ENCODE measurements at regions not wholly inside any gene's neighbourhood (a gene's known extent, or its start where the extent isn't known, plus 50 kb on each side); places are given as distances from the start of the nearest gene placed in this dataset.

DNA sequence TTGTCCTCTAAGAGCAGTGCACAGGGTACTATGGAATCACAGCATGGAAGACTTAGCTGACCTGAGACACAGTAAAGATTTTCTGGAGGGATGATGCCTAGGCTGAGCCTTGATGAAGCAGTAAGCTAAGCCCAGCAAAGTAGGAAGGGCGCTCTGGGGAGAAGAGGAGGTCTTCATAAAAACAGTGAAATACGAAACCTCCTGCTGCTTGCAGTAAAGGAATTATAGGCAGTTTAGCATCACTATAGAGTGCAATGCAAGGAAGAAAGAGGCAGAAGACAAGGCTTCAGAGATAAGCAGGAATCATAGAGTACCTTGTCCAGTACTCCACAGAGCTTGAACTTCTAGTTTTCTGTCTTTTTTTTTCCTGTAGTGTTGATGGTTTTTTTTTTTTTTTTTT, 555.7 kb upstream of the CADM1 start:
- H3K27me3 ChIP-seq (replicated peaks; ENCODE audit: control insufficient read depth, insufficient read depth, low read length): no peaks in the 10 kb centered on the region; the same call in 1 of the 2 replicates
- TF ChIP-seq CTCF (IDR thresholded peaks at IDR 0.05; ENCODE audit: insufficient read depth, low read length, poor library complexity, severe bottlenecking): no peak
- no peaks in the 10 kb centered on the region for H3K36me3 ChIP-seq (ENCODE audit: control insufficient read depth, insufficient read depth, low read length)
- no peak overlapping the region for H3K4me3 ChIP-seq (replicated peaks; ENCODE audit: low read depth, low read length)
- no peak for DNase-seq (ENCODE audit: extremely low read depth, insufficient read length)

- Histone ChIP-seq H3K36me3 (ENCODE audit: control insufficient read depth, insufficient read depth, low read length) (no peaks in the 10 kb centered on the region), H3K27me3 (replicated peaks; ENCODE audit: control insufficient read depth, insufficient read depth, low read length) (no peaks in the 10 kb centered on the region; the same call in 1 of the 2 replicates), H3K4me3 (replicated peaks; ENCODE audit: low read depth, low read length) (no peak overlapping the region)
- DNase-seq (ENCODE audit: extremely low read depth, insufficient read length): no peak
- TF ChIP-seq CTCF (IDR thresholded peaks at IDR 0.05; ENCODE audit: insufficient read depth, low read length, poor library complexity, severe bottlenecking): no peak
These were observed 552.8 kb upstream of the CADM1 start for GRCh38 chr11:116057000-116057399.

DNA sequence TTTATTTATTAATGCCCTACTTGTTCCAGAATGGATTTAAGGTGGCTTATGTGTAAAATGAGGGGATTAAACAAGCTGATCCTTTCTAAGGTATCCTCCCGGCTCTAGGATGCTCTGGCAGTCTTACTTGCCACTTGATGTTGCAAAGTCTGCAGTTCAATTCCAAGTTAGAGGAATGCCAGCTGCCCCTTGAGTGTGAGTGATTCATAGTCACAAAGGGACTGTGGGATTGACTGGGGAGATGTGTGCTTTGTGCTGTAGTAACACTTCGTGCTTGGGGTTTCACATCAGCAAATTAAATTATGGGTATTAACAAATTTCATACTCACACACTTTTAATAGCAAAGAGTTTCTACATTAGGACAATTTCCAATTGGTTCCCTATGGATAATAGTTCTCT, 550.8 kb upstream of the CADM1 start:
- no peak for TF ChIP-seq CTCF (IDR thresholded peaks at IDR 0.05; ENCODE audit: insufficient read depth, low read length, poor library complexity, severe bottlenecking)
- DNase-seq (ENCODE audit: extremely low read depth, insufficient read length): no peak
- H3K4me3 ChIP-seq (replicated peaks; ENCODE audit: low read depth, low read length): no peak overlapping the region
- no peaks in the 10 kb centered on the region for H3K36me3 ChIP-seq (ENCODE audit: control insufficient read depth, insufficient read depth, low read length)
- H3K27me3 ChIP-seq (replicated peaks; ENCODE audit: control insufficient read depth, insufficient read depth, low read length): no peaks in the 10 kb centered on the region; the same call in 1 of the 2 replicates

DNA sequence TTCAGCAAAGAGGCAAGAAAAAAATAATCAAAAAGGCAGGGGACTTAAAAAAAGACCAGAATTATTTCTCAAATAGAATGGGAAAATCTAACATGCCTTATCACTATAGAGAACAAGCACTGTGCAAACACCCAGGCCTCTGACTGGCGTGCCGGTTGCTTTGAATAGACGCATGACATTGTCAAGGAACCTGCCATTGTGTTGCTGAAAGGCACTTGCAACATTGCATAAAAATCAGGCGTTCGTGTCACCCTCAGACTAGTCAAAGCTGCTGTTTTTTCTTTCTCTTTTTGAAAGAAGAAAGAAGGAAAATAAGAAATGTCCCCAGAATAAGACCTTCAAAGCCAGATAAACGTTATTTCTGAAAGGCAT, 549.3 kb upstream of the CADM1 start:
- Histone ChIP-seq H3K27me3 (replicated peaks; ENCODE audit: control insufficient read depth, insufficient read depth, low read length) (no peaks in the 10 kb centered on the region), H3K4me3 (replicated peaks; ENCODE audit: low read depth, low read length) (no peak overlapping the region), H3K36me3 (ENCODE audit: control insufficient read depth, insufficient read depth, low read length) (no peaks in the 10 kb centered on the region)
- no peak for DNase-seq (ENCODE audit: extremely low read depth, insufficient read length)
- TF ChIP-seq CTCF (IDR thresholded peaks at IDR 0.05; ENCODE audit: insufficient read depth, low read length, poor library complexity, severe bottlenecking): no peak

- DNase-seq (ENCODE audit: extremely low read depth, insufficient read length): no peak
- no peak for TF ChIP-seq CTCF (IDR thresholded peaks at IDR 0.05; ENCODE audit: insufficient read depth, low read length, poor library complexity, severe bottlenecking)
- Histone ChIP-seq H3K36me3 (ENCODE audit: control insufficient read depth, insufficient read depth, low read length) (no peaks in the 10 kb centered on the region), H3K4me3 (replicated peaks; ENCODE audit: low read depth, low read length) (no peak overlapping the region), H3K27me3 (replicated peaks; ENCODE audit: control insufficient read depth, insufficient read depth, low read length) (no peaks in the 10 kb centered on the region)
These were observed 548.7 kb upstream of the CADM1 start for GRCh38 chr11:116052603-116053547.
